OCI-LY7 (cell line): ENCODE measurements at regions not wholly inside any gene's neighbourhood (a gene's known extent, or its start where the extent isn't known, plus 50 kb on each side); places are given as distances from the start of the nearest gene placed in this dataset.

Experiments used
- CTCF ChIP-seq: fragments of 200-600 bp; sonication (generic); conservative IDR thresholded peaks from 2 replicates; pipeline ENCODE4 v1.5.1; 2014; ENCODE audit warnings: mild to moderate bottlenecking, antibody characterized with exemption, low read length, moderate library complexity, mixed read lengths
- EZH2phosphoT487 ChIP-seq: fragments of 200-600 bp; sonication (generic); IDR thresholded peaks from 2 replicates; pipeline ENCODE4 v1.6.1; 2018; ENCODE audit warnings: low read depth, borderline replicate concordance, mild to moderate bottlenecking, mixed run types, antibody characterized with exemption, low read length, moderate library complexity, mixed read lengths

GRCh38 chr11:88387957-88388356, 50.4 kb upstream of the CTSC start:
- no peak for TF ChIP-seq EZH2phosphoT487
- TF ChIP-seq CTCF, result no peak
